GM12891 (cell line): ENCODE measurements at regions not wholly inside any gene's neighbourhood (a gene's known extent, or its start where the extent isn't known, plus 50 kb on each side); places are given as distances from the start of the nearest gene placed in this dataset.
A peak's percentile ranks its signal among the peaks of the same experiment; 100 is the strongest.

ENCODE experiments used
- DNase-seq: peaks from one replicate; pipeline ENCODE4 v3.0.0; 2011; ENCODE audit warnings: low spot score; ENCODE audit not compliant: insufficient read length
- FAIRE-seq: peaks from 2 replicates; lab custom pipeline; 2011; peaks lifted over from hg19 to GRCh38; lab: Jason Lieb, UNC
- PAX5 ChIP-seq: IDR thresholded peaks from 2 replicates; pipeline ENCODE4 v1.6.1; 2011; ENCODE audit warnings: low read length, moderate library complexity, mild to moderate bottlenecking; ENCODE audit not compliant: insufficient read depth, severe bottlenecking
- POLR2A ChIP-seq: IDR thresholded peaks from 2 replicates; pipeline ENCODE4 v1.6.1; 2011; ENCODE audit warnings: low read depth, low read length, control low read depth
- POLR2AphosphoS5 ChIP-seq: IDR thresholded peaks from 2 replicates; pipeline ENCODE4 v1.6.1; 2011; ENCODE audit warnings: low read depth, low read length, control low read depth
- POU2F2 ChIP-seq: IDR thresholded peaks from 2 replicates; pipeline ENCODE4 v1.6.1; 2011; ENCODE audit warnings: low read depth, mild to moderate bottlenecking, control low read depth, low read length, moderate library complexity
- SPI1 ChIP-seq: IDR thresholded peaks from 2 replicates; pipeline ENCODE4 v1.6.1; 2011; ENCODE audit warnings: low read depth, low read length, control low read depth
- TAF1 ChIP-seq: IDR thresholded peaks from 2 replicates; pipeline ENCODE4 v1.6.1; 2011; ENCODE audit warnings: low read depth, low read length, control low read depth

DNA sequence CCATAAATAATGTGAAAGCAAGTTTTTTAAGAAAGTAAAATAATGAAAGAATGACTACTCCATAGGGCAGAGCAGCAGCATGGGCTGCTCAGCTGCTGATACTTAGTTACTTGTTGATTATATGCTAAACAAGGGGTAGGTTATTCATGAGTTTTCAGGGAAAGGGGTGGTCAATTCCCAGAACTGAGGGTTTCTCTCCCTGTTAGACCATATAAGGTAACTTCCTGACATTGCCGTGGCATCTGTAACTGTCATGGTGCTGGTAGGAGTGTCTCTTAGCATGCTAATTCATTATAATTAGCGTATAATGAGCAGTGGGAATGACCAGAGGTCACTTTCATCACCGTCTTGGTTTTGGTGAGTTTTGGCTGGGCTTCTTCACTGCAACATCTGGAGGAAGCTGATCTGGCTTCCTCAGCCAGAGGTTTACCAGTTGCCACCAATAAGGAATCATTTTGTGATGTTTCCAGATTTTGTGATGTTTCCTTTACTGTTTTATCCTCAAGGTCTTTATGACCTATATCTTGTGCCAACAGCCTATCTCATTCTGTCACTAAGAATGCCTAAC is 121.8 kb upstream of the CHL1 start:
- DNase-seq (no peak), FAIRE-seq (no peak)
- TF ChIP-seq SPI1 (no peak), POLR2A (no peak), PAX5 (no peak)

DNA sequence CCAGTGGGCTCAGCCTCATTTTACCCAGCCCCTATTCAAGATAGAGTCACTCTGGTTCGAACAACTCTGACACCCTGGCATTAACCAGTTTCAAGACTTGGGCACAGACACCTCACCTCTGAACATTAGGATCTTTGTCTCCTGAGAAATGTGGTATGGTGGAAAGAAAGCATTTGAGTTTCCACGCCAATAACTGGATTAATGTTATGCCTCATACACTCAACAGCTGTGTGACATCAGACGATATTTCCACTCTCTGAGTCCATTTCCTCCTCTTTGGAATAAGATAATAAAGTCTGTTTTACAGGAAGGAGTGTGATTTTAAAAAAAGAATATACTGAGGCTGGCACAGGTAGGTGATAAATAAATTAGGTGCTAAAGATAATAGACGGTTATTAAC is 121.3 kb upstream of the CHL1 start:
- DNase-seq (no peak), FAIRE-seq (no peak)
- TF ChIP-seq POLR2AphosphoS5 (no peak), TAF1 (no peak), SPI1 (no peak), PAX5 (no peak), POU2F2 (no peak)

DNA sequence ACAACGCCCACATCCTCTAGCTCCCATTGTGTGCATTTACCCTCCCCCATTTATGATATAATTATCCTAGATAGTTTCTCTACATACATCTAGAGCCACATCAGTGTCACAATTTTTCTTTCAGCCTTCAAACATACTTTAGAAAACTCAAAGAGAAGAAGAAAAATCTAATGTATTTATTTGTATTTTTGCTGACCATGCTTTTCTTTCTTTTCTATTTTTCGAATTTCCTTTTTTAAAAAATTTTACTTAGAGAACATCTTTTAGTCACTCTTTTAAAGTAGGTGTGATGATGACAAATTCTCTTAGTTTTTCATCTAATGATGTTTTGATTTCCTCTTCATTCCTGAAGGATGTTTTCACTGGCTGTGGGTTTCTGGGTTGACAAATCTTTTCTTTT is 117.0 kb upstream of the CHL1 start:
- no peak for FAIRE-seq
- TF ChIP-seq SPI1, result no peak
- TF ChIP-seq TAF1, result no peak
- TF ChIP-seq POLR2AphosphoS5, result no peak
- no peak for TF ChIP-seq PAX5
- TF ChIP-seq POLR2A, result no peak
- no peak for DNase-seq

DNA sequence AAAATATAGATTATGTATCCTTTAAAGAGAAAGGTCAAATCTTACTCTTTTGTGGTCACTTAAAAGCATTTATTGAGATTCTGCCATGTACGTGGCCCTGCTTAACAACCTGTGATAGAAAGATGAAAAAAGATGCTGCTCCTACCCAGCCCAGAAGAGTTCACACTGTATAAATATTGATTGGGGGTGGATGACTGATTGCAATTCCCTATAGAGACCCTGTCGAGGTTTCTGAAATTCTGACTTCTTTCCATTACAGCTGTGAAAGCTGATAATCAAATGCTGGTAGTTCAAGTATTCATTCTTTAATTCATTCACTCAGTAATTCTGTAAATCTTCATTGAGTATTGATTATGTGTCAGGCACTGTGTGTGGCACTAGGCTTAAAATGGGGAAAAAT is 114.1 kb upstream of the CHL1 start:
- TF ChIP-seq PAX5, result no peak
- TF ChIP-seq TAF1, result no peak
- TF ChIP-seq POU2F2, result no peak
- no peak for TF ChIP-seq POLR2AphosphoS5
- TF ChIP-seq POLR2A, result no peak
- TF ChIP-seq SPI1, result no peak
- DNase-seq, result no peak
- no peak for FAIRE-seq

DNA sequence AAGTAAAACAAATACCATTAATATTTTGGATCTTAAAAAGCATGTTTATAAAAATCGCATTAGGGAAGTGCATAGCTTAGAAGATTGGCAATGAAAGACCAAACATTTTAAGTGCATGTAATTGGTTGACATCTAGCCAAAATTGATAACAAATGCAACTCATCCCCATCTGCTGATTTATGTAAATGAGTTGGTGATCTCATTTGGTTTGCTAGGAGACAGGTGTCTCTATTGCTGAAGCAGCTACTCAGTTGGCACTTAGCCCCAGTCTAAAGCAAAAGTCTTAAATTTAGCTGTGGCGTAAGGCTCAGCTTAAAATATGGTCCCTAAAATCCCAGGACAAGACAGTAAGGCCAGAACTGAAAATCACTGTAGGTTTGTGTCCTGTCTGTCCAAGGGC is 113.5 kb upstream of the CHL1 start:
- DNase-seq (no peak), FAIRE-seq (no peak)
- no peak for TF ChIP-seq SPI1
- no peak for TF ChIP-seq POU2F2
- no peak for TF ChIP-seq POLR2AphosphoS5
- no peak for TF ChIP-seq TAF1

DNA sequence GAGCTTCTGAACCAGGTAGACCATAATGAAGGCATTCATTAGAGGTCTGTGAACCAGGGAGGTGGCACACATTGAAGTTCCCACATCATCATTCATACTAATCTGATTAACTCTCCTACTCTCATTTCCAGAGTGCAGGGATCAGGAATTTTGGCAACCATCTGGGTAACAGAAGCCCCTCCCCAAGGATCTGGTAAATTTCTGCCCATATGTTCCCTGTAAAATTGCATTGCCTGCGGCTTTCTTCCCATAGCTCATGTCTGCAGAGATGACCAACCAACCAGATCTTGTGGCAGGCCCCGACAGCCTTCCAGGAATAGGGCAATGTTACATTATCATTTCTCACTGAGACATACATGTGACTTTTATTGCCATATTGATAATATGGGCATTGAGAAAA is 111.4 kb upstream of the CHL1 start:
- no peak for FAIRE-seq
- TF ChIP-seq POLR2A, result no peak
- no peak for TF ChIP-seq POU2F2
- no peak for TF ChIP-seq SPI1
- no peak for TF ChIP-seq PAX5
- TF ChIP-seq TAF1, result no peak
- no peak for TF ChIP-seq POLR2AphosphoS5
- no peak for DNase-seq

DNA sequence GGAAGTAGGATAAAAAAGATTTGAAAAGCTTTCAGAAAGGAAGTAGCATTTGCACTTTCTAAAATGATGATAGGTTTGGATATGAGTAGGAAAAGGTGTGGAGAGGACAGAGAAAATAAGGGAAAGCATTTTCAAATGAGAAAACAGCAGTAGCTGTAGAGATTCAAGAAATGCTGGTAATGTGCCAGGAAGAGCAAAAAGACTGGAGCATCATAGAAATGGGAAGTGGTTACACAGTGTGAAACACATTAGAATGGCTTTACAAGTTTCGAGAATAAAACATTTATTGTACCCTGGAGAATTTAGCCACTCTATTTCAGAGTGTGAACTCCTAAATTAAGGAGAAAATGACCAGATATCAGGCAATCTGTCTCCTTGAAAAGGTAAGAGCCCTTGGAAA is 108.3 kb upstream of the CHL1 start:
- DNase-seq (no peak), FAIRE-seq (no peak)
- TF ChIP-seq POU2F2 (no peak), SPI1 (0 out of 2 replicates have a peak, but pooled peaks have one; percentile 8)

DNA sequence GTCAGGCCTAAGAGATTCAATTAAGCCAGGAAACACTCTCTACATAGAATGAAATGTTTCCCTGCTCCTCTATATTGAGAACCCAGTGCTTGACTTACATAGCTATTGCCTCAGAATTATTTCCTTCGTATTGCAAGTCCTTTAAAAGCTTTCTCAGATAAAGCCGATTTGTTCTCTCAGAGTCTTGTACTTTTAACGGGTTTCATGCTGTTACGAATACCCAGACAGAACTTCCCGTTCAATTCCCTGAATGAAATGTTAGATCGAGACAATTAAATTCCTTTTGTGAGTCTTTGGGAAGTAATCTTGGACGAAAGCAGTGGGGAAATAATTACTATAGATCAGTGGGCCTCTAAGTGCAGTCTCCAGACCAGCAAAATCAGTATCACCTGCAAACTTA is 102.8 kb upstream of the CHL1 start:
- TF ChIP-seq POLR2A (no peak), POLR2AphosphoS5 (no peak), SPI1 (no peak), POU2F2 (no peak), PAX5 (no peak), TAF1 (no peak)
- DNase-seq, result no peak
- FAIRE-seq, result no peak

DNA sequence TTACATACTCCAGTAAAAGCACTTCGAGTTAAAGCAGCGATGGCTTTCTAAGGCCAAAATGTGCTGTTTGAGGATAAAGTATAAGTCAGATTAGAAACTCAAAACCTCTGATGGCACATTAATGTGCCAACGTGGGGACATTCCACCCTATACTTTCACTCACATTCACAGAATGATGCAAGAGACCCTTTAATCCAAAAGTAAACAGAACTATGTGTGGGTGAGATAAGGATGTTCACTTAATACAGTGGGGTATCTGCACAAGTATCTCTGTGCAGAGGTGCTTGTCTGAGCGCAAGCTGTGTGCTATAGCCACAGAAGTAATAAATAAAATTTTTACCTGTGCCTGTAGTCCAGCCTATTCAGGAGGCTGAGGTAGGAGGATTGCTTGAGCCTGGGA is 100.3 kb upstream of the CHL1 start:
- no peak for FAIRE-seq
- DNase-seq, result no peak
- TF ChIP-seq POU2F2, result no peak
- TF ChIP-seq POLR2A, result no peak
- no peak for TF ChIP-seq POLR2AphosphoS5
- TF ChIP-seq PAX5, result no peak
- TF ChIP-seq TAF1, result no peak
- TF ChIP-seq SPI1, result no peak

DNA sequence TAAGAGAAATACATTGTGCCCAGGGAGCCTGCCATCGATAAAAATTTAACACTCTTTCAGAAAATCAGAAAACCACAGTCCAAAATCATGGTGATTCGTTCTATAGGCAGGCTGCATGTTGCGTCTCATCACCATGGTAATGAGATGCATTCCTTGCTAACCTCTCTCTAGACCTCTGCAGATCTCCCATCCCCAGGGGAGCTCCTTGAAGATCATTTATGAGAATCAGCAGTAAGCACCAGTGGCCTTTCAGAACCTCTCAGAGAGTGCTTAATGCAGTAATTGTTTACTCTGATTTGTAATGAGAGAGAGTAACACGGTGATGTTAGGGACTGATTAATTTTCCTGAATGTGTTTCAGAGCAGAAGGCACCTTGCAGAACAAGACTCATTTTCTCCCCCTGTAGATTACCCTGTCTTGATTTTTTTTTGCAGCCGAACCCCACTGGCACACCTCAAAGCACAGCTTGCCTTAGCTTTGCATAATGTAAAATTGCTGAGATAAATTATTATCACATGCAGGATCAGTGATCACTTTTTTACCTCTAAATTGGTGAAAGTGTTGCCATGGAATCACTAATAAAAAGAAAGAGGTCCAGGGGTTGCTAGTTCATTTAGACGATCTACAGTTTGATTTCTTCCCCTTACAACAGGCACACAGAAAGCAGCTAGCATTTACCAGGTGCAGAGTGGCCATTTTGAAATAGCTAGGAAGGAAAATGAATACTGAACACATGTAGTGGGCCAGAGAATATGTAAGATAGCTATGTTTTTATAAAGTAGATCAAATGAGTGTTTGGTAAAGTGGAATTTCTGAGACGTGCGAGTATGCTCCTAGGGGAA is 98.9 kb upstream of the CHL1 start:
- TF ChIP-seq POLR2A (no peak), PAX5 (no peak), TAF1 (no peak), SPI1 (no peak), POU2F2 (no peak), POLR2AphosphoS5 (no peak)
- DNase-seq, result no peak
- no peak for FAIRE-seq

DNA sequence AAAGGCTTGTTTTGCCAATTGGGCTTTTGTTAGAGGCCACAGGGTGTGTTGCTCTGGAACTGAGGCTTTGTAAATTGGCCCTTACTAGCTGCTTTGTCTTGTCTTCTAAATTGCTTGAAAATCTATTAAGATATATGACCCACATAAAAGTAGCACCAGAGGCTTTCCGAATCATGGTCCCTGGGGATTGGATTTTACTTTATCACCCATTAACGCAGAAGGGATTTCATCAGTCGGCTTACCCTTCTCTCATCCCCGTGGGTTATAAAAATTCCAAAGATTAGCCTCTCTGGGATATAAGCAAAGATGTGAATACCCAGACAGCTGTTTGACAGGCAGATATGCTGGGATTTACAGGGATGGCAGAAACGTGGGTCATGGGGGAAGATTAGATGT is 98.3 kb upstream of the CHL1 start:
- DNase-seq (no peak), FAIRE-seq (no peak)
- TF ChIP-seq POLR2A (no peak), PAX5 (no peak), SPI1 (no peak), TAF1 (no peak), POLR2AphosphoS5 (no peak), POU2F2 (no peak)
